Ammon's horn (tissue), 1 donor: ENCODE measurements at regions not wholly inside any gene's neighbourhood (a gene's known extent, or its start where the extent isn't known, plus 50 kb on each side); places are given as distances from the start of the nearest gene placed in this dataset.
"Not testable (repeated sequence)": the region's sequence is repeated elsewhere in the genome, so short reads cannot be mapped to it uniquely, and the experiment has no call there.

Experiments
- DNase-seq: peaks from one replicate; pipeline ENCODE4 v3.0.0-alpha.2; 2016; ENCODE audit warnings: low spot score

- no peak for DNase-seq
Measured at GRCh38 chr6:98036344-98036923, 753.4 kb upstream of the MMS22L start.

GRCh38 chr6:98037571-98037970, 754.6 kb upstream of the MMS22L start:
- DNase-seq: no peak

GRCh38 chr6:98039443-98039842, 756.4 kb upstream of the MMS22L start:
- DNase-seq: no peak

GRCh38 chr6:98039904-98040607, 757.0 kb upstream of the MMS22L start:
- DNase-seq: peak; percentile 59

DNA sequence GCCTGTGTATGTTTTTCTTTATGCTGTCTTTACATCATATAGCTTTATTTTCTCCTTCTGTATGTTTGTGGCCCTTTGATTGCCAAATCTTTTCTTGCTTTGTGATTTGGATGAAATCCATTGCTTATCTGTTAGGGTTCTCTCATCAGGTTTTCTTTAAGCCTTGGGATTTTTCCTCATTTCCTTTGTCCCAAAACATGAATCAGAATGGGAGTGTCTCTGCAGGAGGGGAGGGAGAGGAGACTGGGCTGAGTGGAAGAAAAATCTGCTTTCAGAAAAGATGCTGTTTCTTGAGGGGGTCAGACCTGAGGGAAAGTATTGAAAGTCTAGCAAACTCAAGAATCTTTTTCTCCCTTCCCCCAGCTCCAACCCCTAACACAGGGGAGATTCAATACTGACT, 758.0 kb upstream of the MMS22L start:
- no peak for DNase-seq

DNA sequence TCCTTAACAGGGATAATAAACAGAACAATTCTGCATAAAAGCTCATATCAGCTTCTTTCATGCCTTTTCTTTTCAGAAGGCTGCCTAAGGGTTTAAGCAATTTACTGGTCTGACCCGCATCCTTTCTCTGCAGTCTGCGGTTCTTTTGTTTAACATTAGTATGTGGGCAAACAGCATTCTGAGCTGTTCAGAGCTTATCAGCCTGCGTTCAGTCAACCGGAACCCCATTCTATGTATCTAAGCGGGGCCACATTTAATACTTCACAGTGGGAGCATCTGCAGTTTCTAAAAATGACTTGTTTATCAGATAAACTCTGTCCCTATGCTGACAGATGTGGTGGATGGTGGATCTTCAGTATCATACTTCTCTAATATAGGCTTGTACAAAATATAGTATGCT, 758.9 kb upstream of the MMS22L start:
- no peak for DNase-seq

- no peak for DNase-seq
Measured at GRCh38 chr6:98044151-98044561, 761.1 kb upstream of the MMS22L start.

DNA sequence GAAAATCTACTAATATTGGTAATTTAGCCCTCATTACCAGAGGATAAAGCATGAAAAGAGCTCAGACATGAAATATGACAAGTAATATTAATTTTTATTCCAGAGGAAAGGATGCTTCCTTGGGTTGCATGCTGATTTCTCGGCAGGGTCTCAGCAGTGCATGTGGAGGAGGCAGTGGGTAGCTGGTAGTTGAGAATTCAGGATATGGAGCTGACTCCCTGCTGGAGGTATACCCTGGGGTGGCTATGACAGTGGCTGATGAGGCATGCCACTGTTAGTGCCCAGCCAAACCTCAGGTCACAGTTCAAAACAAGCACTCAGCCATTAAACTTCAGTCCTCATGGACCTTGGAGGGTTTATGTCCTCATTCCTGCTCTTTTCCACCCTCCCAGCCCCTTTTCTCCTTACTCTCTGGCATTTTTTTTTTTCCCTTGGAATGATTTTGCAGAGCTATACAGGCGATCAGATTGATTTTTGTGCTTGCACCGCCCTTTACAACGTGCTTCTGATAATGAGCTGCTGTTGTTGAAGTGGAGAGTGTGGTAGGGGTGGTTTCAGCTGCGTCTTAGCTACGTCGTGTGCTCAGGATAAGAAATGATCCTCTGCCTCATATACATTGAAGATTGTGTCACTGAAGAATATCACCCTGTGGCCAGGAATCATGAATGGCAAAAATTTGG, 761.9 kb upstream of the MMS22L start:
- DNase-seq: no peak

DNA sequence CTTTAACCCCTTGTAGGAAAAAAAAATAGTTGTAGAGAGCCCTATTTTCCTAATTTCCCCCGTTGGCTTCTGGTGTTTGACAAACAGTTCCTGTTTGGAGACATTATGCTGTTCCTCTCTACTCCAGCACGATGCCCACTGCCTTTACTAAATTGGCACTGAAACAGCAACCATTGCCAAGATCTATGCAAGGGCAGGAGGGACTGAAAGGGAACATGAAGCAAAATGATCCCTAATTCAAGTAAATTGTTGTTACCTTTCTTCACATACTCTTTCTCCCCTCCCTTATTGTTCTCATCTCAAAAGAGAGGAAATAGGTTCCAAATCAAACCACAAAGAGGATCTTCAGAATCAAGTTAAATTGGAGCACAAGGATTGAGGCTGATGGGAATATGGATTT, 764.1 kb upstream of the MMS22L start:
- no peak for DNase-seq

GRCh38 chr6:98047871-98048270, 764.9 kb upstream of the MMS22L start:
- DNase-seq: peak; percentile 40

DNA sequence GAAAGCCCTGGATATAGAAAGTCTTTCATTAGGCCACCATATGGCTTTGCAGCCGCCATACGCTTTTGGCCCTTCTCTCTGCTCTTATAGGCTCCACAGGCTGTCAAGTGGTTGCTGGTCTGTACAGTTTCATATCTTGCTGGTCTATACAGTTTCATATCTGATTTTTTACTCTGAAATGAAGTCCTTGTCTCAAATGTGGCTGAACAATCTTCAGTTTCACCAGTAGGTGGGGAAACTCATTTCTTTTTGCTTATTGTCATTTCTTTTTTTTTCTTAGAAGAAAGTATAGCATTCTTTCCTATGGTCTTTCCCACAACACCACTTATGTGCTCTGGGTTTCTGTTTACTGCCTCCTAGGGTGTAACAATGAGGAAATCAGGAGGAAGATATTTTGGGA, 771.4 kb upstream of the MMS22L start:
- DNase-seq: no peak

- no peak for DNase-seq
Measured at GRCh38 chr6:98056955-98057354, 773.9 kb upstream of the MMS22L start.

DNA sequence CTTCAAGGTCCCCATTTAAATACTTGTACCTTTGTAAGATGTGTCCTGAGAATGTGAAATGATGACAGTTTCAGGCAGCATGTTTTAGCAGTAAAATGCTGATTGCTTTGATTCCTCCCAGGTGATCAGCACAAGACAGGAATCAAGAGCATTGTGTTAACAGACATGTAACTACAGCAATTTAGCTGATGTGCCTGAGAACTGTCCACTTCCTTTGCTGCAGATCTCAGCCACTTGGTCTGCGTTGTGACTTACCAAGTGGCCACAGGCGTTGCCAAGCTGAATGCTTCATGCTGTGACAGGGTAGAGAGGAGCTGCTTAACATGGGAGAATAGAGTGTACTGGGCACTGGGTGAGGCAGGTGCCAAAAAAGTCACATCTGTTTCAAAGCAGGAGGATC, 767.0 kb upstream of the POU3F2 start:
- DNase-seq: no peak

DNA sequence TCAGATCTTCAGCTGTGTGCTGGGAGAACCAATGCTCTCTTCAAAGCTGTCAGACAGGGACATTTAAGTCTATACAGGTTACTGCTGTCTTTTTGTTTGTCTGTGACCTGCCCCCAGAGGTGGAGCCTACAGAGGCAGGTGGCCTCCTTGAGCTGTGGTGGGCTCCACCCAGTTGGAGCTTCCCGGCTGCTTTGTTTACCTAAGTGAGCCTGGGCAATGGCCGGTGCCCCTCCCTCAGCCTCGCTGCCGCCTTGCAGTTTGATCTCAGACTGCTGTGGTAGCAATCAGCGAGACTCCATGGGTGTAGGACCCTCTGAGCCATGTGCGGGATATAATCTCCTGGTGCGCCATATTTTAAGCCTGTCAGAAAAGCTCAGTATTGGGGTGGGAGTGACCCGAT, 745.8 kb upstream of the POU3F2 start:
- not testable (repeated sequence) for DNase-seq

GRCh38 chr6:98092331-98092730, 742.0 kb upstream of the POU3F2 start:
- DNase-seq: no peak

DNA sequence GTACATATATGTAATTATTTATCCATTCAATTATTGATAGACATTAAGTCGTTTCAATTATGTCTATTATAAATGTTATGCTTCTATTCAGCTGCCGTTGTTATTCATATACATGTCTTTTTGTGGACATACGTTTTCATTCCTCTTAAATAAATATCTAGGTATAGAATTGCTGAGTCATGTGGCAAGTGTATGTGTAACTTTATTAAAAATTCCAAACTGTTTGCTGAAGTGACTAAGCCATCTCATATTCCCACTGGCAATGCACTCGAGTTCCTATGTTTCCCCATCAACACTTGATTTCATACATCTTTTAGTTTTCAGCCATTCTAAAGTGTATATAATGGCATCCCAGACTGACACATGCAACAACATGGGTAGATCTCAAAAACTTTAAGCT, 739.7 kb upstream of the POU3F2 start:
- DNase-seq: no peak

DNA sequence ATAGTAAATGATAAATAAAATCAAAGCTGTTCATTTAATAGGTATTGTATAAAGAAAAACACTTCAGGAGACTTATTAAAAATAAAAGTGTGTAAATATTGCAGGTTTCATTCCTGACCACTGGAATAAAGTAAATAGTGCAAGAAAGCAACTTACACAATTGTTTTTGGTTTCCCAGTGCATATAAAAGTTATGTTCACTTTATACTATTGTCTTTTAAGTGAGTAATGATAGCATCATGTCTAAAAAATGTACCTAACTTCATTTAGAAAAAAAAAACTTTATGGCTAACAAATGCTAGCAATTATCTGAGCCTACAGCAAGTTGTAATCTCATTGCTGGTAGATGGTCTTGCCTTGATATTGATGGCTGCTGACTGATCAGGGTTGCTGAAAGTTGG, 726.6 kb upstream of the POU3F2 start:
- no peak for DNase-seq

DNA sequence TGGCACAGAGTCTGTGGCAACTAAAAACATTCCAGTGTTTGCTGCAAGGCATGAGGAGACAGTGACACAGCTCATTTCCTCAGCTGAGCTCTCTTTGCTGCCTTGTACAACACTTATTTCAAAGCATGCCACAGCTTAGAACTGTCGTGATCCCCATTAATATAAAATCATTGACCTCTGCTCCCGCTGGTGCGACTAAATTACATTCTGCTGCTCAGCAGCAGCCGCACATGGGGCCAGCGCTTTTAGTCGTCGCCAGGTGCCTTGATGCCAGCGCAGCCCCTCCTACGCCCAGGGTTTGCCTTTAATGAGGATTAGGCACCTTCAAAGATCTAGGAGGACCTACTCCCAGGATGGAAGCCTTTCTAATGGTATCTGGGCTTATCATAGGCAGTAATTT, 717.9 kb upstream of the POU3F2 start:
- no peak for DNase-seq

- DNase-seq: no peak
Measured at GRCh38 chr6:98117068-98117467, 717.3 kb upstream of the POU3F2 start.

GRCh38 chr6:98118397-98119045, 715.9 kb upstream of the POU3F2 start:
- peak; percentile 5 for DNase-seq

DNA sequence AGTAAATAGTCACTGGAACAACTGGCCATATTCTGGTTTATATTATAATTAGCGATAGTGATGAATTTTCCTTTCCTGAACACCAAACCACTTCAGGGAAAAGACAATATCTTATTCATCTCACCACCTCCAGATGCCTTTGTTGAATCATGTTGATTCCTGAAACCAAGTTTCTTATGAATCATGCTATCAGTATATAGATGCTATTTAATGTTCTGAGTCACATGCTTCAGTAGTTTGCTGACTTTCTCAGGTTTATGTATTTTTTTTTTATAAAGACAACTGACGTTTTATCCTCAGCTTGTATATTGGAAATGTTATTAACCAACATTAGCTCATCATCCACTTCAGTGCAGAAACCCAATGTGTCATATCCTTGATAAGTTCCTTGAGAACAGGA, 710.2 kb upstream of the POU3F2 start:
- DNase-seq: no peak

GRCh38 chr6:98131290-98131990, 702.9 kb upstream of the POU3F2 start:
- no peak for DNase-seq
